Gastroesophageal sphincter (tissue), 3 donors: ENCODE measurements at regions not wholly inside any gene's neighbourhood (a gene's known extent, or its start where the extent isn't known, plus 50 kb on each side); places are given as distances from the start of the nearest gene placed in this dataset.

Experiments used
- EP300 ChIP-seq: sonication (generic); formaldehyde crosslinking; IDR thresholded peaks from one replicate; pipeline ENCODE4 v1.6.1; 2017; ENCODE audit warnings: antibody characterized with exemption, mild to moderate bottlenecking
- POLR2AphosphoS5 ChIP-seq: sonication (generic); formaldehyde crosslinking; IDR thresholded peaks from one replicate; pipeline ENCODE4 v1.6.1; 2017; ENCODE audit warnings: antibody characterized with exemption
- TF ChIP-seq, protein P1 (sequence below), 4 experiments: fragments of 200-600 bp in 2 of 4; fragments of 450-650 bp in 2 of 4; sonication (generic) in 1 of 4; IDR thresholded peaks; one replicate each; pipeline ENCODE4 v1.5.1; 2017 to 2019; ENCODE audit warnings: antibody characterized with exemption in 4 of 4, mild to moderate bottlenecking in 2 of 4, moderate library complexity in 2 of 4

GRCh38 chr4:33080275-33080674, 2360.1 kb downstream of the PCDH7 start:
- TF ChIP-seq, protein P1, sequence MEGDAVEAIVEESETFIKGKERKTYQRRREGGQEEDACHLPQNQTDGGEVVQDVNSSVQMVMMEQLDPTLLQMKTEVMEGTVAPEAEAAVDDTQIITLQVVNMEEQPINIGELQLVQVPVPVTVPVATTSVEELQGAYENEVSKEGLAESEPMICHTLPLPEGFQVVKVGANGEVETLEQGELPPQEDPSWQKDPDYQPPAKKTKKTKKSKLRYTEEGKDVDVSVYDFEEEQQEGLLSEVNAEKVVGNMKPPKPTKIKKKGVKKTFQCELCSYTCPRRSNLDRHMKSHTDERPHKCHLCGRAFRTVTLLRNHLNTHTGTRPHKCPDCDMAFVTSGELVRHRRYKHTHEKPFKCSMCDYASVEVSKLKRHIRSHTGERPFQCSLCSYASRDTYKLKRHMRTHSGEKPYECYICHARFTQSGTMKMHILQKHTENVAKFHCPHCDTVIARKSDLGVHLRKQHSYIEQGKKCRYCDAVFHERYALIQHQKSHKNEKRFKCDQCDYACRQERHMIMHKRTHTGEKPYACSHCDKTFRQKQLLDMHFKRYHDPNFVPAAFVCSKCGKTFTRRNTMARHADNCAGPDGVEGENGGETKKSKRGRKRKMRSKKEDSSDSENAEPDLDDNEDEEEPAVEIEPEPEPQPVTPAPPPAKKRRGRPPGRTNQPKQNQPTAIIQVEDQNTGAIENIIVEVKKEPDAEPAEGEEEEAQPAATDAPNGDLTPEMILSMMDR (IDR thresholded peaks at IDR 0.05): no peak
- TF ChIP-seq EP300: no peak
- no peak for TF ChIP-seq POLR2AphosphoS5
